Endothelial cell of umbilical vein (primary cell): ENCODE measurements at regions not wholly inside any gene's neighbourhood (a gene's known extent, or its start where the extent isn't known, plus 50 kb on each side); places are given as distances from the start of the nearest gene placed in this dataset.

Source experiments
- BruUV-seq: library from RNA; stranded (reverse); fragments of 400-500 nt; replicated peaks from 2 replicates; lab custom pipeline; 2021; lab: Mats Ljungman, UMichigan
- CTCF ChIA-PET: fragments of 300-600, 350-600 bp; sonication (Branson Sonifier 250); formaldehyde crosslinking; loops from one replicate; lab custom pipeline; 2021; ENCODE audit warnings: antibody characterized with exemption, inconsistent platforms; lab: Charles Lee
- POLR2A ChIA-PET: fragments of 300-600, 350-600 bp; sonication (Branson Sonifier 250); formaldehyde crosslinking; loops from one replicate; lab custom pipeline; 2021; ENCODE audit warnings: antibody characterized with exemption, inconsistent platforms; lab: Charles Lee
- DNase-seq: peaks from one replicate; pipeline ENCODE4 v3.0.0-alpha.2; 2011; ENCODE audit warnings: low read depth, low spot score
- FAIRE-seq: peaks from 2 replicates; lab custom pipeline; 2011; peaks lifted over from hg19 to GRCh38; lab: Jason Lieb, UNC
- H2AFZ ChIP-seq: 2 replicates; pipeline ENCODE4 v1.6.0; 2012; ENCODE audit warnings: low read depth, low read length, control low read depth, inconsistent platforms
- H3K27ac ChIP-seq: 2 replicates; pipeline ENCODE4 v1.5.1; 2011; ENCODE audit warnings: low read depth, mild to moderate bottlenecking, control low read depth, low read length, moderate library complexity; ENCODE audit not compliant: insufficient read depth
- H3K27me3 ChIP-seq, 2 experiments: 2 replicates each; pipeline versions ENCODE4 v1.6.0 to v1.6.1; 2011; ENCODE audit warnings: low read length in 2 of 2, mixed read lengths in 1 of 2; ENCODE audit not compliant: control insufficient read depth in 2 of 2, insufficient read depth in 2 of 2
- H3K36me3 ChIP-seq, 2 experiments: 2 replicates in 1 of 2; 3 replicates in 1 of 2; pipeline ENCODE4 v1.5.1; 2011; ENCODE audit warnings: low read length in 2 of 2, mild to moderate bottlenecking in 1 of 2, moderate library complexity in 1 of 2; ENCODE audit not compliant: control insufficient read depth in 2 of 2, insufficient read depth in 2 of 2; ENCODE audit errors: extremely low read depth in 1 of 2
- H3K4me1 ChIP-seq: 3 replicates; pipeline ENCODE4 v1.5.1; 2011; ENCODE audit warnings: mild to moderate bottlenecking, low read length; ENCODE audit not compliant: control insufficient read depth, insufficient read depth; ENCODE audit errors: extremely low read depth
- H3K4me2 ChIP-seq: 2 replicates; pipeline ENCODE4 v1.6.1; 2011; ENCODE audit warnings: low read length, control low read depth, mixed read lengths; ENCODE audit not compliant: insufficient read depth
- H3K4me3 ChIP-seq, 3 experiments: fragments of 200-600 bp in 1 of 3; sonication (generic), shearing (Covaris generic) in 1 of 3; replicated peaks in 1 of 3; 2 replicates each; pipeline ENCODE4 v1.5.1; 2011 to 2016; ENCODE audit warnings: control low read depth in 3 of 3, low read length in 3 of 3, mild to moderate bottlenecking in 2 of 3, inconsistent platforms in 1 of 3, low read depth in 1 of 3, moderate library complexity in 1 of 3; ENCODE audit not compliant: insufficient read depth in 1 of 3
- H3K79me2 ChIP-seq: 2 replicates; pipeline ENCODE4 v1.6.0; 2012; ENCODE audit warnings: low read length, inconsistent platforms; ENCODE audit not compliant: control insufficient read depth, insufficient read depth
- H3K9ac ChIP-seq: replicated peaks from 2 replicates; pipeline ENCODE3; 2011; ENCODE audit warnings: low read length, control low read depth; ENCODE audit not compliant: insufficient read depth; ENCODE audit errors: extremely low read depth
- H3K9me1 ChIP-seq: replicated peaks from 3 replicates; pipeline ENCODE4 v1.6.0; 2011; ENCODE audit warnings: mild to moderate bottlenecking, low read length; ENCODE audit not compliant: control insufficient read depth, insufficient read depth; ENCODE audit errors: extremely low read depth
- H3K9me3 ChIP-seq: replicated peaks from 2 replicates; pipeline ENCODE4 v1.5.1; 2012; ENCODE audit warnings: low read length, inconsistent platforms; ENCODE audit not compliant: control insufficient read depth, insufficient read depth
- H4K20me1 ChIP-seq: replicated peaks from 2 replicates; pipeline ENCODE3; 2011; ENCODE audit warnings: mild to moderate bottlenecking, low read length; ENCODE audit not compliant: control insufficient read depth, insufficient read depth; ENCODE audit errors: extremely low read depth
- EZH2 ChIP-seq: IDR thresholded peaks from 2 replicates; pipeline ENCODE4 v1.6.1; 2012; ENCODE audit warnings: borderline replicate concordance, low read depth, mild to moderate bottlenecking, moderate library complexity, low read length, inconsistent platforms; ENCODE audit not compliant: severe bottlenecking
- JUN ChIP-seq: IDR thresholded peaks from 2 replicates; pipeline ENCODE4 v1.6.1; 2011; ENCODE audit warnings: borderline replicate concordance, low read depth; ENCODE audit not compliant: insufficient read length, insufficient read depth
- MYC ChIP-seq: IDR thresholded peaks from one replicate; pipeline ENCODE4 v1.6.1; 2011; ENCODE audit warnings: mild to moderate bottlenecking, low read depth, low read length
- dilution Hi-C: fragments of 300-500 bp; cut with MboI; formaldehyde crosslinking; loops from one replicate; pipeline ENCODE4 v1.15.0; 2019; ENCODE audit warnings: low sequenced_read_pairs; ENCODE audit not compliant: extremely low pct_ligation_motif_present
- intact Hi-C: fragments of 100-400 bp; cut with micrococcal nuclease; formaldehyde crosslinking; loops from one replicate; pipeline ENCODE4 v1.10.0; 2022
- TF ChIP-seq, protein P1 (sequence below), 2 donors: IDR thresholded peaks; 1 replicate in 1 of 2; 2 replicates in 1 of 2; pipeline ENCODE4 v1.5.1; 2011; ENCODE audit warnings: low read length in 2 of 2, mild to moderate bottlenecking in 2 of 2, moderate library complexity in 2 of 2, control low read depth in 1 of 2, inconsistent platforms in 1 of 2, low read depth in 1 of 2; ENCODE audit not compliant: insufficient read depth in 1 of 2; ENCODE audit errors: extremely low read depth in 1 of 2
- TF ChIP-seq, protein P2 (sequence below): IDR thresholded peaks from 2 replicates; pipeline ENCODE4 v1.6.1; 2011; ENCODE audit not compliant: insufficient read depth, insufficient read length

DNA sequence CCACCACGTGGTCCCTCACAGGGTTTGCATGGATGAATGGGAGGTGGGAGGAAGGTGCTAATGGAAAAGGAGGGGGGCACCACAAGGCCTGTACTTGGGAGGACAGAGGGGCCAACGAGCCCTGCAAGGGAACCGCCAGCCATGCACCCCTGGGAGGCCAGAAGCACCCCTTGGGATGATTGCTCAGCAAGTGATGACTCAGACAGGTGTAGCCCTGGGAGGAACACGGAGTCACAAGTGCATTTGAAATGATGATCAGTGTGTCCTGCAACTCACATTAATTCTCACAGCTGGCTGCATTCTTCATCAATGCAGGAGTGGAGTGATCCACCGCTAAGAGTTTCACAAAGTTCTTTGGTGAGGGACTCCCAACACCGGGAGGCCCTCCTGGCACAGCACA, 82.8 kb upstream of the ZNF254 start:
- Histone ChIP-seq H3K9me3 (peaks cover 2% of the 10 kb centered on the region), H3K4me3 (no peak overlapping the region), H4K20me1 (no peaks in the 10 kb centered on the region), H3K9me1 (no peaks in the 10 kb centered on the region), H3K9ac (no peak overlapping the region), H3K27me3 (no peaks in the 10 kb centered on the region), H3K36me3 (no peaks in the 10 kb centered on the region), H3K79me2 (no peaks in the 10 kb centered on the region), H3K4me1 (no peaks in the 10 kb centered on the region), H2AFZ (no peak overlapping the region), H3K27ac (no peak overlapping the region), H3K4me2 (no peak overlapping the region)
- ChIA-PET POLR2A (no interaction called here), CTCF (no interaction called here)
- no TSS peak for BruUV-seq
- no peak for DNase-seq
- intact Hi-C loops = no loop called here
- FAIRE-seq = no peak
- TF ChIP-seq, protein P1, sequence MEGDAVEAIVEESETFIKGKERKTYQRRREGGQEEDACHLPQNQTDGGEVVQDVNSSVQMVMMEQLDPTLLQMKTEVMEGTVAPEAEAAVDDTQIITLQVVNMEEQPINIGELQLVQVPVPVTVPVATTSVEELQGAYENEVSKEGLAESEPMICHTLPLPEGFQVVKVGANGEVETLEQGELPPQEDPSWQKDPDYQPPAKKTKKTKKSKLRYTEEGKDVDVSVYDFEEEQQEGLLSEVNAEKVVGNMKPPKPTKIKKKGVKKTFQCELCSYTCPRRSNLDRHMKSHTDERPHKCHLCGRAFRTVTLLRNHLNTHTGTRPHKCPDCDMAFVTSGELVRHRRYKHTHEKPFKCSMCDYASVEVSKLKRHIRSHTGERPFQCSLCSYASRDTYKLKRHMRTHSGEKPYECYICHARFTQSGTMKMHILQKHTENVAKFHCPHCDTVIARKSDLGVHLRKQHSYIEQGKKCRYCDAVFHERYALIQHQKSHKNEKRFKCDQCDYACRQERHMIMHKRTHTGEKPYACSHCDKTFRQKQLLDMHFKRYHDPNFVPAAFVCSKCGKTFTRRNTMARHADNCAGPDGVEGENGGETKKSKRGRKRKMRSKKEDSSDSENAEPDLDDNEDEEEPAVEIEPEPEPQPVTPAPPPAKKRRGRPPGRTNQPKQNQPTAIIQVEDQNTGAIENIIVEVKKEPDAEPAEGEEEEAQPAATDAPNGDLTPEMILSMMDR (IDR thresholded peaks at IDR 0.05; ENCODE audit: extremely low read depth in 1 of 2, insufficient read depth in 1 of 2, low read depth in 1 of 2, low read length in 2 of 2) = no peak
- TF ChIP-seq, protein P2, sequence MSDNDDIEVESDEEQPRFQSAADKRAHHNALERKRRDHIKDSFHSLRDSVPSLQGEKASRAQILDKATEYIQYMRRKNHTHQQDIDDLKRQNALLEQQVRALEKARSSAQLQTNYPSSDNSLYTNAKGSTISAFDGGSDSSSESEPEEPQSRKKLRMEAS = no peak
- TF ChIP-seq MYC (no peak), JUN (no peak), EZH2 (no peak)
- dilution Hi-C loops = no loop called here
